Lower leg skin (tissue), 3 donors: ENCODE measurements at regions not wholly inside any gene's neighbourhood (a gene's known extent, or its start where the extent isn't known, plus 50 kb on each side); places are given as distances from the start of the nearest gene placed in this dataset.

Experiments used
- POLR2A ChIP-seq, 2 donors: fragments of 450-650 bp; IDR thresholded peaks; one replicate each; pipeline ENCODE4 v1.6.1; 2016 to 2017; ENCODE audit warnings: antibody characterized with exemption in 2 of 2, mild to moderate bottlenecking in 1 of 2, moderate library complexity in 1 of 2
- TF ChIP-seq, protein P1 (sequence below), 3 donors: fragments of 450-650 bp; IDR thresholded peaks; one replicate each; pipeline ENCODE4 v1.5.1; 2016; ENCODE audit warnings: antibody characterized with exemption in 3 of 3, mild to moderate bottlenecking in 3 of 3, moderate library complexity in 2 of 3

DNA sequence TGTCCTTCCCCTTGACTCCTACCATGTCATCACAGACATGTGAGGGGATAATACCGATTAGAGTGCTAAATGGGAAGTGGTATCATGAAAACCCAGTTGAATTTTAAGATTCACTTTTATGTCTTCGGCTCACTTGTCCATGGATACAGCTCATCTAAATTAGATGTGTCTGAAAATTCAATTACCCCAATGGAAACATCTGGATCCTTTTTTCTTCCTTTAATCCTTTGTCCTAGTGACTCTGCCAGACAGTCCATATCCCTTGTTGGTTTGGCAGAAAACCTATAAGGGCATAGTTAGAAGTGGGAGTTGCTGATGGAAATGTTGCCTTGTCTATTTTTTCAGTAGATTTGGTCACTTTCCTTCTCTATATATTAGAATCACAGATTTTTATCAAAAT, 271.9 kb downstream of the MTERF1 start:
- TF ChIP-seq, protein P1, sequence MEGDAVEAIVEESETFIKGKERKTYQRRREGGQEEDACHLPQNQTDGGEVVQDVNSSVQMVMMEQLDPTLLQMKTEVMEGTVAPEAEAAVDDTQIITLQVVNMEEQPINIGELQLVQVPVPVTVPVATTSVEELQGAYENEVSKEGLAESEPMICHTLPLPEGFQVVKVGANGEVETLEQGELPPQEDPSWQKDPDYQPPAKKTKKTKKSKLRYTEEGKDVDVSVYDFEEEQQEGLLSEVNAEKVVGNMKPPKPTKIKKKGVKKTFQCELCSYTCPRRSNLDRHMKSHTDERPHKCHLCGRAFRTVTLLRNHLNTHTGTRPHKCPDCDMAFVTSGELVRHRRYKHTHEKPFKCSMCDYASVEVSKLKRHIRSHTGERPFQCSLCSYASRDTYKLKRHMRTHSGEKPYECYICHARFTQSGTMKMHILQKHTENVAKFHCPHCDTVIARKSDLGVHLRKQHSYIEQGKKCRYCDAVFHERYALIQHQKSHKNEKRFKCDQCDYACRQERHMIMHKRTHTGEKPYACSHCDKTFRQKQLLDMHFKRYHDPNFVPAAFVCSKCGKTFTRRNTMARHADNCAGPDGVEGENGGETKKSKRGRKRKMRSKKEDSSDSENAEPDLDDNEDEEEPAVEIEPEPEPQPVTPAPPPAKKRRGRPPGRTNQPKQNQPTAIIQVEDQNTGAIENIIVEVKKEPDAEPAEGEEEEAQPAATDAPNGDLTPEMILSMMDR (IDR thresholded peaks at IDR 0.05): no peak
- no peak for TF ChIP-seq POLR2A (IDR thresholded peaks at IDR 0.05)
